Effector memory CD8-positive, alpha-beta T cell (primary cell): ENCODE measurements at regions not wholly inside any gene's neighbourhood (a gene's known extent, or its start where the extent isn't known, plus 50 kb on each side); places are given as distances from the start of the nearest gene placed in this dataset.

ENCODE experiments used
- ATAC-seq: fragments of 150-1000 bp; cut with Tn5 transposase; replicated peaks from 2 replicates; pipeline ENCODE4 v1.10.0; 2021; ENCODE audit warnings: mild to moderate bottlenecking, moderate library complexity
- DNase-seq, 3 experiments: peaks; one replicate each; pipeline ENCODE4 v3.0.0; 2021
- H3K27ac Mint-ChIP-seq, 2 donors: one replicate each; pipeline ENCODE4 v1.8.0; 2022; ENCODE audit warnings: mild to moderate bottlenecking in 2 of 2, mixed read lengths in 2 of 2, moderate library complexity in 2 of 2
- H3K27me3 Mint-ChIP-seq, 2 donors: one replicate each; pipeline ENCODE4 v1.8.0; 2022; ENCODE audit warnings: mixed read lengths in 2 of 2
- H3K36me3 Mint-ChIP-seq: one replicate; pipeline ENCODE4 v1.8.0; 2022; ENCODE audit warnings: mild to moderate bottlenecking, moderate library complexity, mixed read lengths; ENCODE audit not compliant: insufficient read depth
- H3K4me1 Mint-ChIP-seq, 2 donors: one replicate each; pipeline ENCODE4 v1.8.0; 2022; ENCODE audit warnings: low read depth in 2 of 2, mixed read lengths in 2 of 2
- H3K4me3 Mint-ChIP-seq, 2 donors: one replicate each; pipeline ENCODE4 v1.8.0; 2022; ENCODE audit warnings: mild to moderate bottlenecking in 2 of 2, mixed read lengths in 2 of 2, moderate library complexity in 2 of 2
- H3K9me3 Mint-ChIP-seq, 2 donors: one replicate each; pipeline ENCODE4 v1.8.0; 2022; ENCODE audit warnings: mixed read lengths in 2 of 2

DNA sequence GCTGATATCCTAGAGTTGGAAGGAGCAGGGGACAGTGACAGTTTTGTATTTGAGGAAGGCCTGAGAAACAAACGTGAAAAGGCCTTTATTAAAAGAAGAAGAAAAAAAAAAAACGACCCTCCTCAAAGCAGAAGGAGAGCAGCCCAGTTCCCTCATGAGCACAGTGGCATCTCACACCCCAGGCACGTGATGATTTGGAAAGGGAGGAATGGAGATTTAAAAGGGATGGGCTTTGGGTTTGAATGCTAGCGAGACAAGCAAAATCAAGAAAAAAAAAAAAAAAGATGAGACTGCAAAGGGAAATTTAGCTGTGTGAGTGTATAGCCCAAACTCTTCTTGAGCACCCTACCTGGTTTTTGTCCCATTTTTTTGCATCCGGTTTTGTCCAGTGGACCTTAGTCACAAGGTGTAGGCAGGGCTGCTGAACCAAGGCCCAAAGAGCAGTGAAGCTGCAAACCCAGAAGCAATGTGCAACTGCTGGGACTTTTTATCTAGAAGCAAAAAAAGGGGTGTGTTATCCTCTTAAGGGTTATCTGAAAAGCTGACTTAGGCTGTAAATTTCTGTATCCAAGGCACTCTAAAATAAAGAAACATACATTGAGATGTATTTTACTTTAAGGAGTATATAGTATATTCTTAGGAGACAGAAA is 54.5 kb upstream of the RREB1 start:
- no peaks in the 10 kb centered on the region for H3K36me3 Mint-ChIP-seq
- H3K27me3 Mint-ChIP-seq, result no peaks in the 10 kb centered on the region
- H3K27ac Mint-ChIP-seq, result no peak overlapping the region
- DNase-seq (no peak), ATAC-seq (no peak)
- peaks cover 0 to 4% of the 10 kb centered on the region in 2 donors for H3K4me1 Mint-ChIP-seq
- peak overlapping the region; percentile 55 to 74 for H3K4me3 Mint-ChIP-seq
- H3K9me3 Mint-ChIP-seq, result no peaks in the 10 kb centered on the region
